Occipital lobe (tissue), 1 donor: ENCODE measurements at regions not wholly inside any gene's neighbourhood (a gene's known extent, or its start where the extent isn't known, plus 50 kb on each side); places are given as distances from the start of the nearest gene placed in this dataset.

Experiments
- DNase-seq: peaks from one replicate; lab custom pipeline; 2025; lab: John Stamatoyannopoulos, UW

DNA sequence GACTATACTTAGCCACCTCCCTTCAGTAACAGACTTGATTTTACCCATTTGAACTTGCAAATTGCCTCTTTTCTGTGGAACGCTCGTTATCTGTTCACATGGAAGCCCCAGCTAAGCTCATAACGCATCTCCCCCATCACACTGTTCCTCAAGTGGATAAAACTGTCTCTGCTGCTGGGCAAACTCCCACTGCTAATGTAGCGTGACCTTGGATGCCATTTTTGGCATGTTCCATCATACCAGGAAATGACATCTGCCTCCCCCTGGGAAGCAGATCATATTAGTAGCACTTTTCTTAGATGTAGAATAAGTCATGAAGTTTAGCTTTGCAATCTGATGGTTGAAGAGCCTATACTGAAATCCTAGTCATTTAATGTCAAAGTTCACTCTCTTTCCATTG, 528.7 kb upstream of the PLXNA2 start:
- no peak for DNase-seq

- no peak for DNase-seq
Observed at GRCh38 chr1:208775841-208776240, 531.7 kb upstream of the PLXNA2 start.

DNA sequence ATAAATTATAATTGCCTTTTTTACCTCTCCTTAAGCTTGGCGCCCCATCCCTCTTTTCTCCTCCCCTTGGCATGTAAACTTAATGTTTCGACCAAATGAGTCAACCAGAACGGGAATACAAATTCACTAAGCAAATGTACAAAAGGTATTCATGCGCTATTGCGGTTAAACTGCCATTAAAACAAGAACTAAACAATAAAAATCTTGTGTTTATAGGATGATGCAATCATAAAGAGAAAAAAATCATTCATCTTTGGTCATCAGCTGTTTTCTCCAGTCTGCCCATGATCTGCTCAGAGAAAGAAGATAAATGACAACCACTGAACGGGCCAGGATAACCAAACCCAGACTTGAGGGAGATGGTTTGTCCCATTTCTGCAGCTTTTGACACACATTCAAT, 534.2 kb upstream of the PLXNA2 start:
- no peak for DNase-seq

- DNase-seq = no peak
Observed at GRCh38 chr1:208781391-208782045, 537.3 kb upstream of the PLXNA2 start.

DNA sequence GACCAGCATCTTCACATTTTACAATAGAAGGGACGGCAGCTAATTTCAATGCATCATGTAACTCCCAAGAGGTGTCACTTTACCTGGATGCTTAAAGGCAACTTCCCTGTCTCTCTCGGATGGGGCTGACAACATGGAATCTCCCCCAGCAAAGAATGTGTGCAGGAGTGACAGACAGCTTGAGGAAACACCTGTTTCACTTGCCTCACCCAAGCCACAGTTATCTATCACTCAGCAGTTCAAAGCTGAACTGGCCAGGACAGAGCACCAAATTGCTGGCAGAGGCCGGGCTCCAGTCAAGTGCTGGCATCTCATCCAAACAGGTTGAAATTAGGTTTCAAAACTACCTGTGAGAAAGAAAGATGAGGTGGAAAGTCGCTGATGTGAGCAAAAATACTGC, 538.0 kb upstream of the PLXNA2 start:
- no peak for DNase-seq

DNA sequence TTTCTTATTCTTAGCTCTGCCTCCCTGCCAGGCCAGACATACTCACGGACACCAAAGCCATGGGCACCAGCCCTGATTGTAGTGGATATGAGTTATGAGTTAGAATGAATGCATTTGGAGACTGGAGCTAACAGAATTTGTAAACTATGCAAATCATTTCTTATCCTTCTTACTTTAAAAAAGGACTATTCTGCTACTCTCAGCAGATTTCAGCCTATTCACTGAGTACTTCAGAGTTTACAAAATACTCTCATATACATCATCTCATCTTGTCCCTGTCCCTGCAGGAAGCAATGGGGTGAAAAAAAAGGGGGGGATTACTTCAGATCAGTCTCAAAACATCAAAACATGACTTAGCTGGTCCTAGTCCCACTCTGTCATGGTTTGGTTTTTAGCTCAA, 541.4 kb upstream of the PLXNA2 start:
- DNase-seq = no peak

DNA sequence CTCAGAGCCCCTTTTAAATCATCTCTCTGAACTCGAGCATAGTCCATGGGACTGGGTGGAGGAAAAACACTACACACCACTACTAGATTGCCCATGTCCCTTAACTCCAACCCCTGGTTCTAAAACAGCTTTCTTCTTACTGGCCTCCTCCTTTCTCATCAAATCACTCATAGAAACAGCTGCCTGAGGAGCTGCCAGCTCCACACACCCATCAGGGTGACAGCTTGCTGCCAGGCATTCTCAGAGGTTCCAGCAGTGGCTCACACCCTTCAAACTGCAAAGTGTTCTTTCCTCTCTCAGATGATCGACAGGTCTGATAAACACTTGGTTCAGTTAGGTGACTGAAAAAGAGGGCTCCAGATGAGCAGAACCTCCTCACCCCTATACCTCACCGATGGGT, 543.0 kb upstream of the PLXNA2 start:
- no peak for DNase-seq

- DNase-seq = no peak
Observed at GRCh38 chr1:208788013-208788540, 543.9 kb upstream of the PLXNA2 start.

DNA sequence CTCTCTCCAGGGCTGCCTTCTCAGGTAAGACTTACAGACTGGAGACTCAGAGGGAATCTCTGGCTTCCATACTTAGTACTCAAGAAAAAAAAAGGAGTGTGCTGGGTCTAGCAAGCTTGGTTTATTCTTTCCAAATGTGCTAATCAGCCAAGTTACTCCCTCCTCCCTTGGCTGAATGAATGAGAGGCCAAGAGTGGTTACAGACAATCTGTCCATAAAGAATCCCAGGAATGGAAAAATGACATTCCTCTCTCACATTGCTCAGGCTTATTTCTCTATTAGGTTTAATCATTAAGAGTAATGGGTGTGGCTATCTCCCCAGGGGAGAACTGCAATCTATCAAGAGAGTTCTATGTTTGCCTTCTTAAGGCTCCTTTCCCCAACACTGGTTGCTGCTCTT, 547.3 kb upstream of the PLXNA2 start:
- no peak for DNase-seq

DNA sequence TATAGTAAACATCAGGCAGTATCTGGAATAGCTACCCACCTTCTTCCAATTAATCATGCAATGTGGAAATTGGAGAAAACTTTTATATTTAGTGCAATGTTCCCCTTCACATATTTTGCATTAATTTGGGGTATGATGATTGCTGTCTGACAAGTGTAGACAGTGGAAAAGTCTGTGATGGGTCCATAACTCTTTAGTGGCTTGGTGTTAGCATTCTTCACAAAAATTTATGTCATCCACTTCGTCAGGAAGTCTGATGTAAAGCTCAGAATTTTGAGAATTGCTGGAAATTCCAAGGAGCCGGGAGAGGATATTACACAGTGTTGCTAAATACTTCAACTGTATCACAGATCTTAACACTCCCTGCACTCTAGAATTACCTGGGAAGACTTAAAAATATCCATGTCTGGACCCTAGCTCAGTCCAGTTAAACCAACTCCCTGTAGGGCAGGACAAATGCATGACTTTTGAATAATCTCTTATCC, 549.7 kb upstream of the PLXNA2 start:
- no peak for DNase-seq

DNA sequence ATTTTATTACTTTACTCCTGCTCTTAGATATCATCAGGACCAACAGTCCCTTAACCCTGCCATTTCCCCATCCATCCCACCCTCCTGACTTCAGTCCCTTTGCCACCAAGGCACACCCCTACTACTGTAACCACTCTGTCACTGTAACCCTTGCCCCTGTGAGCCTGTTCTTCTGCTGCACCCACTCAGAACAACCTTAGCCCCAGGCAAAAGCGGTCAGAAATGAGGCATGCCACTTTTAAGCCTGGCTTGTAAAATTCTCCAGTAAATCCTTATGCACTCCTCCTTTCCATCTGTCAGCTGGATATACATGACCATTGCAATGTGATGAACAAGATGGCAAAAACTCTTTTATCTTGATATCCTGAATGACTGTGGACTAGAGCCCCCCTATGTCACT, 555.0 kb upstream of the PLXNA2 start:
- DNase-seq = no peak

DNA sequence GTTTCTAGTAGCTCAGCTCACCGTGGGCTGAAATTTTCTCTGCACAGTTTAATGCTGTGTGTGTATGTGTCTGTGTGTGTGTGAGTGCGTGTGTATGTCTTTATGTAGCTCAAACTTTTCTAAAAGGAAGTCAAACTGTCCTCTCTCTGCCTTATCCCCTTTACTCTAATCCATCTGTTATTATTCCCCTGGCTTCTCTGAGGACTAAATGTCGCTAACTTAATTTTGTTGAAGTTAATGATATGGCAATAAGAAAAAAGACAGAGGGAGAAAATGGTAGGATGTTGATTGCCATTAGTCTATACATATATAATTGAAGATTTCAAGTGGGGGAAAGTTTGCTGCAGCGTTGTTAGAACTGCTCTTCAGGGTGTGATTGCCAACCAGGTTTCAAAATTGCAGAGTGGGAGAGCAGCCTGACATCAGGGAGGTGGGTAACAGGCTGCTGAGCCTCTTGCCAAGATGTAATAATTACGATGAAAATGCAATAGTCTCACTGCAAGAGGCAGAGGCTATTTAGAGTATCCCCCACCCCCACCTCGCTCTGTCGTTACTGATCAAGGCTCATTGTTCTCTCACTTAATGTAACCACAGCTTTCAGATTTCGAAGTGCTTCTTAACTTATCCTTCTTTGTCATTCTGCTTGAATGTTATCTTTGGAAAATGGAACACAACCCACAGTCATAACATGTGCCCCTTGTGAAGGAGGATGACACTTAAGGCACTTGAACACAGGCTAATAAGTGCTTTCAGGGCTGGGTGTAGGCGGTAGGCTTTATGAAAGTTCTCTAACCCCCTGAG, 559.0 kb upstream of the PLXNA2 start:
- DNase-seq = no peak

DNA sequence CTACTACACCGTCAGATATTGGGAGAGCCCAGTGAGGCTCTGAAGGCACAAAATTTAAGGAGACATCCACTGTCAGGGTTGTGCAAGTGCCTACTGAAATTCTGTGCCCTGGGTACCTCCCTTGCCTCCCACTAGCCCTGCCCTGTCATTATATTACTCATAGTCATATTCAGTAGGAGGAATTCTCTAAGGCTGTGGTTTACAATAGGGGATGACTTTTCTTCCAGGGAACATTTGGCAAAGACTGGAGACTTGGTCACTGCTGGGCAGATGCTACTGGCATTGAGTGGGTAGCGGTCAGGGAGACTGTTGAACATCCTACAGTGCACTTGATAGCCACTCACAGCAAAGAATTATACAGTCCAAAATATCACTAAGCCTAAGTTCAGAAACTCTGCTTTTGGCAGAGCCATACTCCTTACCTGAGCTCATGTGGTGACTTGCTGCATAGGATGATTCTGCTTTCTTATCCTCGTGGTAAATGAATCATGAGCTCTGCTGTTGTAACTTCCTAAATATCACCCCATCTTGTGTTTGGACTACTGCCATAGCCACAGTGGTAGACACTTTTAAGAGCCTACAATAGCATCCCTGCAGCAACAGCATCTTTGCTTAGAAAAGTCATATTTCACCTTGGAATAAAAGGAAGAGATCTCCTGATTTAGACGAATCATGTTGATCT, 563.4 kb upstream of the PLXNA2 start:
- no peak for DNase-seq

DNA sequence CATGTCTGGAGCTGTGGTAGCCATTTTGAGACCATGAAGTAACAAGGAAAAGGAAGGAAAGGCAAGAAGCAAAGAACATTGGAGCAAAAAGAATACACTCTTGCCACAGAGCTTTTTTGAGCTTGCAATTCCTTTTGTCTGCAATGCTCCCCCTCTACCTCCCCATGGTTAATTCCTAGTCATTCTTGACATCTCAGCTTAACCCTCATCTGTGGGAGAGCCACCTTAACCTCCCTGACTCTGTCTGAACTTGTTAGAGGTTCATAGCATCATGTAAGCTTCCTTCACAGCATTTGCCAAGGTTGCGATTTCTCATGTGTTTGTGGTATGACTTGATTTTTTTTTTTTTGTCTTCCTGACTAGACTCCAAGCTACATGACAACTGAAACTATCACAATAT, 564.1 kb upstream of the PLXNA2 start:
- DNase-seq = no peak

- DNase-seq = no peak
Observed at GRCh38 chr1:208809876-208810275, 565.7 kb upstream of the PLXNA2 start.

DNA sequence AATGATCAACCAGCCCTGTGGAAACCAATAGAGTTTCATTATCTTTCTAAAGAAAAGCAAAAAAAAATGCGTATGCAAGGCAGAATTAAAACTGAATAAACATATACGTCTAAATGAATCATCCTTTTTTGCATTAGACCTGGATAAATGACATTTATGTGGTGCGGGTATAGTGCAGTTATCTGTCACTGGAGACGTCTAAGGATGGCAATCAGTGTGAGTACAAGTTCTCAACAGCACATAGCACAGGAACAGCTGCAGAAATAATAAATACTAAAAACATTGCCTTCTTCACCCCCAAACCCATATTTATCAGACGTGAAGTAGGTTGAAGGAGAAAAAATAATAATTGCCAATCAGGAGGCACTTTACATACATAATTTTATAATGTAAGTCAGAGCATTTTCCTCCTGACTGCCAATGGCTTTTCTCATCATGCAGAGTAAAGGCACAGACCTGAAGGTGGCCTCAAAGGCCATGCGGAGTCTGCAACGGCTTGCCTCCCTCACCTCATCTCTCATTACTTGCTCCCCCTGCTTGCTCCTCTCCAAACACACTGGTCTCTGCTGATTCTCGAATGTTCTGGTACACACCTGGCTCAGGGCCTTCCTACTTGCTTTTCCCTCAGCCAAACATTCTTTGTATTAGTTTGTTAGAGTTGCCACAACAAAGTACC, 574.7 kb upstream of the PLXNA2 start:
- DNase-seq = no peak

GRCh38 chr1:208820580-208821212, 576.5 kb upstream of the PLXNA2 start:
- DNase-seq = no peak

DNA sequence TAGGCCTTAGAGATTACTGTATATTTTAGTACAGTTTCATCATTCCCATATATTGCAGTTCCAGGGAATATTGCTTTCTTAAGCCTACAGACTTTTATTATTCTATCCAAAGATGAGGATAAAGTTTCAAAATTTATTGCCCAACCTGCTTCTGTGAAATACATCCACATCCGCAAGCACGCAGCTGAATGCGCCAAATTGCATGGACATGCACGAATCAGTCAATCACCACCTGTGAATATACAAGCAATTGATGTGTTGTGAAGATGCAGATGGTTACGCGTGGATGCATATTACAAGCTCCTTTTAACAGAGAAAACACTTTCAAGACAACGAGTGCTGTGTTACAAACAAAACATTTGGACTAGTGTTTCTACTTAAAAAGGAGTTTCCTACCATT, 577.8 kb upstream of the PLXNA2 start:
- no peak for DNase-seq

DNA sequence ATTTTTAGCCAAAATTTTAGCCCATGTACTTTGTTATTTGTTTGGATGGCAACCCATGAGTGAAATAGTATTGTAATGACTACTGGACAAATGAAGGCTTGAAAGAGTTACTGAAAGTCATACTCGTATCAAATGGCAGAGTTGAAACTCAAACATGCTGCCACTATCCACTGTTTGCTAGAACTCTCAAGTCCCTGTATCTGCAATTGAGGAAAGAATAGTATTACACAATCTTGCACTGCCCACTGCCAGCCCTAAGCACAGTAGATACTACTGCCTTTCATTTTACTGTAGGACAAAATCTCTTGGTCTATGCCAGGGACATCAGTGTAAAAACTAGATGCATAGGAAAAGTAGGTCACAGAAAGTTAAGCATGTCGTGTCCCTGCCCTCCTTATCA, 581.1 kb upstream of the PLXNA2 start:
- DNase-seq = no peak

GRCh38 chr1:208829595-208829994, 585.4 kb upstream of the PLXNA2 start:
- no peak for DNase-seq

DNA sequence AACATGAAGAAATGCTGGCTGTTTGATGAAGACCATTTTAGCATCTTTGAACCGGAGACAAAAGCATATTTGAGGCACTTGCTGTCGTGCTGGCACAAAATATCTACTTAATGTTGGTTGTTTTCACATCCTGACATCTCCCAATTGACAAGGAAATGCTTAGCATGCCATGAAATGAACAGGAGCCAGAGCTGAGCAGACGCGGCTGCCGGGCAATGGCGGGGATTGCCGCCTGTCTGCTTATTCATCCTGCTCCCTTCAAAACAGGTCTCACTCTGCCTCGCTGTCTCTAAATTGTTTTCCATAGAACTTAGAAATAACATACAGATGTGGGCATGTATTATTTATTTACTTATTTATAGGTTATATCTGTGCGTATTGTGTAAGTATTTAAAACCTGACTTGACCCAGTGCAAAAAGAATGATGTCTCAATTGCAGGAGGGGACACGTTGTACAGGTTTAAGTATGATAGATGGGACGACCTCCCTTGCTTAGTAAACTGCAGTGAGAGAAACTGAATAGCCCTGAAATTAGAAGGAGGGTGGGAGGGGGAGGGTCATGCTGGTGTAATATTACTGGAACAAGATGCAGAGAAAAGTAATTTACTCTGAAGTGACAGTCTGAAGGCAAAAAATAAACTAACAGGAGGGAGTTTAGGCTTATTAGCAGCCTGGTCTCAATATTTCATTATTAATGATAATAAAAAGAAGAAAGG, 590.4 kb upstream of the PLXNA2 start:
- no peak for DNase-seq
